GM12878 (cell line): ENCODE measurements at regions not wholly inside any gene's neighbourhood (a gene's known extent, or its start where the extent isn't known, plus 50 kb on each side); places are given as distances from the start of the nearest gene placed in this dataset.

ENCODE experiments used
- ATAC-seq: fragments of 200-7000 bp; cut with Tn5 transposase; 3 replicates; pipeline ENCODE4 v1.9.1; 2020; ENCODE audit warnings: mild to moderate bottlenecking, moderate library complexity
- BruUV-seq: library from RNA; stranded (reverse); fragments of 400-500 nt; replicated peaks from 2 replicates; lab custom pipeline; 2021; lab: Mats Ljungman, UMichigan
- CTCF ChIA-PET: fragments of 300-600 bp; sonication (Branson Sonifier 250); formaldehyde crosslinking; extraction: SDS; loops from one replicate; lab custom pipeline; 2021; ENCODE audit warnings: inconsistent platforms; lab: Yijun Ruan, JAX
- POLR2A ChIA-PET: fragments of 350-600 bp; formaldehyde crosslinking; extraction: SDS; loops from one replicate; lab custom pipeline; 2021; ENCODE audit warnings: inconsistent platforms; lab: Charles Lee
- RAD21 ChIA-PET: fragments of 300-600 bp; sonication (Branson Sonifier 250); formaldehyde crosslinking; loops from one replicate; lab custom pipeline; 2023; ENCODE audit warnings: antibody characterized with exemption; ENCODE audit not compliant: unreplicated experiment; lab: Charles Lee
- SMC1A ChIA-PET: fragments of 300-600 bp; sonication (Branson Sonifier 250); formaldehyde crosslinking; loops from one replicate; lab custom pipeline; 2023; ENCODE audit not compliant: unreplicated experiment, uncharacterized antibody; lab: Charles Lee
- DNase-seq: peaks from one replicate; pipeline ENCODE4 v3.0.0-alpha.2; 2011; ENCODE audit warnings: low read depth, low spot score
- FAIRE-seq: peaks from 3 replicates; lab custom pipeline; 2011; peaks lifted over from hg19 to GRCh38; lab: Jason Lieb, UNC
- H2AFZ ChIP-seq: 2 replicates; pipeline ENCODE4 v1.6.0; 2011; ENCODE audit warnings: low read depth, low read length, control low read depth; ENCODE audit not compliant: control insufficient read depth
- H3K27ac ChIP-seq: 2 replicates; pipeline ENCODE4 v1.5.1; 2011; ENCODE audit warnings: control low read depth; ENCODE audit not compliant: control insufficient read depth, insufficient read depth
- H3K27me3 ChIP-seq, 2 experiments: replicated peaks in 1 of 2; 2 replicates each; pipeline versions ENCODE4 v1.6.0 to v1.6.1; 2011; ENCODE audit warnings: low read length in 1 of 2; ENCODE audit not compliant: control insufficient read depth in 2 of 2, insufficient read depth in 2 of 2
- H3K36me3 ChIP-seq, 2 experiments: 2 replicates each; pipeline ENCODE4 v1.5.1; 2011; ENCODE audit warnings: low read length in 1 of 2; ENCODE audit not compliant: control insufficient read depth in 2 of 2, insufficient read depth in 2 of 2
- H3K4me1 ChIP-seq: 2 replicates; pipeline ENCODE4 v1.6.1; 2011; ENCODE audit warnings: mild to moderate bottlenecking, low read length, moderate library complexity, mixed read lengths; ENCODE audit not compliant: control insufficient read depth, insufficient read depth
- H3K4me2 ChIP-seq: 2 replicates; pipeline ENCODE4 v1.6.0; 2011; ENCODE audit warnings: control low read depth; ENCODE audit not compliant: control insufficient read depth, insufficient read depth
- H3K4me3 ChIP-seq: fragments of 200-600 bp; sonication (generic); 2 replicates; pipeline ENCODE4 v1.5.1; 2016
- H3K79me2 ChIP-seq: 2 replicates; pipeline ENCODE4 v1.6.0; 2011; ENCODE audit warnings: low read length; ENCODE audit not compliant: control insufficient read depth, insufficient read depth
- H3K9ac ChIP-seq: 2 replicates; pipeline ENCODE4 v1.8.0; 2011; ENCODE audit warnings: low read length, control low read depth, mixed read lengths; ENCODE audit not compliant: control insufficient read depth, insufficient read depth
- H3K9me3 ChIP-seq: replicated peaks from 3 replicates; pipeline ENCODE4 v1.5.1; 2011; ENCODE audit warnings: mild to moderate bottlenecking, low read length; ENCODE audit not compliant: control insufficient read depth, insufficient read depth
- H4K20me1 ChIP-seq: 2 replicates; pipeline ENCODE4 v1.6.0; 2011; ENCODE audit not compliant: control insufficient read depth, insufficient read depth
- CREB1 ChIP-seq: IDR thresholded peaks from 2 replicates; pipeline ENCODE4 v1.6.1; 2012; ENCODE audit warnings: low read depth, mild to moderate bottlenecking, inconsistent platforms
- DPF2 ChIP-seq: fragments of 450-650 bp; IDR thresholded peaks from 2 replicates; pipeline ENCODE4 v1.6.1; 2017; ENCODE audit warnings: mild to moderate bottlenecking
- MTA3 ChIP-seq: IDR thresholded peaks from 2 replicates; pipeline ENCODE4 v1.6.1; 2012; ENCODE audit warnings: low read length, inconsistent platforms, borderline replicate concordance
- NFYB ChIP-seq: IDR thresholded peaks from 2 replicates; pipeline ENCODE4 v1.6.1; 2011; ENCODE audit warnings: low read depth, mild to moderate bottlenecking, low read length, improper control_type of control experiment, moderate library complexity; ENCODE audit not compliant: insufficient read depth
- RAD51 ChIP-seq: fragments of 450-650 bp; IDR thresholded peaks from 2 replicates; pipeline ENCODE4 v1.6.1; 2016; ENCODE audit warnings: moderate library complexity, mild to moderate bottlenecking, inconsistent platforms
- RUNX3 ChIP-seq: IDR thresholded peaks from 2 replicates; pipeline ENCODE4 v1.6.1; 2012; ENCODE audit warnings: low read length, inconsistent platforms
- SIN3A ChIP-seq: IDR thresholded peaks from 2 replicates; pipeline ENCODE4 v1.6.1; 2012; ENCODE audit warnings: low read depth, low read length, improper control_type of control experiment
- SP1 ChIP-seq: IDR thresholded peaks from one replicate; pipeline ENCODE4 v1.6.1; 2011; ENCODE audit warnings: low read depth, low read length
- TAF1 ChIP-seq: IDR thresholded peaks from 2 replicates; pipeline ENCODE4 v1.6.1; 2011; ENCODE audit warnings: mild to moderate bottlenecking, low read depth, low read length, borderline replicate concordance
- YBX1 ChIP-seq: fragments of 450-650 bp; IDR thresholded peaks from 2 replicates; pipeline ENCODE4 v1.6.1; 2016; ENCODE audit warnings: antibody characterized with exemption
- WGBS: methylation state at CpG from one replicate; pipeline ENCODE4 v1.1.6; 2016; ENCODE audit warnings: low lambda C conversion rate; ENCODE audit not compliant: insufficient replicate concordance, insufficient coverage; ENCODE audit errors: missing lambda C conversion rate; 5-methylcytosine and 5-hydroxymethylcytosine counted together
- in situ Hi-C: fragments of 300-500 bp; cut with MboI; formaldehyde crosslinking; loops from 9 replicates; pipeline ENCODE4 v1.14.3; 2018; ENCODE audit warnings: mixed read lengths
- intact Hi-C: fragments of 100-400 bp; cut with micrococcal nuclease; formaldehyde crosslinking; loops from one replicate; pipeline ENCODE4 v1.14.2; 2022; ENCODE audit not compliant: unreplicated experiment
- TF ChIP-seq, protein P1 (sequence below): IDR thresholded peaks from 2 replicates; pipeline ENCODE4 v1.6.1; 2012; ENCODE audit warnings: improper control_type of control experiment, low read depth, low read length; ENCODE audit not compliant: insufficient replicate concordance
- TF ChIP-seq, protein P2 (sequence below): fragments of 450-650 bp; conservative IDR thresholded peaks from 2 replicates; pipeline ENCODE4 v1.6.1; 2017; ENCODE audit warnings: mild to moderate bottlenecking, moderate library complexity
- TF ChIP-seq, protein P3 (sequence below): IDR thresholded peaks from 2 replicates; pipeline ENCODE4 v1.6.1; 2012; ENCODE audit warnings: low read depth, low read length, improper control_type of control experiment

DNA sequence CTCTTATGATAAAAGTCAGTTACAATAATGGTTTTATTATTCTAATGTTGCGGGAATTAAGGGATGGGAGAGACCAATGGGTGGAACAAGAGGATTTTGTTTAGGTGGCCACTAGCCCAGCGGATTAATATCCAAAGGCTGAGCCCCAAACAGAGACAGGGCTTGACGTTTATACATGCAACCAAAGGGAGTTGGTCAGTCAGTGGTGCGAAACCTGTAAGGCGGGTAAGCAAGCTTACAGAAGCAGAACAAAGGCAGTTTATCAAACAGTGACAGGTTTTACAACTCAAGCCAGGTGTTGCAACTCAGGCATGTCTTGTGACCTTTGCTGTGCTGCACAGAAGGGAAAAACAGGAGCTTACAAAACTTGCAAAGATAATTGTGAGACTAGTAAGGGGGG, 622.9 kb upstream of the MBL2 start (continued):
- TF ChIP-seq, protein P1, sequence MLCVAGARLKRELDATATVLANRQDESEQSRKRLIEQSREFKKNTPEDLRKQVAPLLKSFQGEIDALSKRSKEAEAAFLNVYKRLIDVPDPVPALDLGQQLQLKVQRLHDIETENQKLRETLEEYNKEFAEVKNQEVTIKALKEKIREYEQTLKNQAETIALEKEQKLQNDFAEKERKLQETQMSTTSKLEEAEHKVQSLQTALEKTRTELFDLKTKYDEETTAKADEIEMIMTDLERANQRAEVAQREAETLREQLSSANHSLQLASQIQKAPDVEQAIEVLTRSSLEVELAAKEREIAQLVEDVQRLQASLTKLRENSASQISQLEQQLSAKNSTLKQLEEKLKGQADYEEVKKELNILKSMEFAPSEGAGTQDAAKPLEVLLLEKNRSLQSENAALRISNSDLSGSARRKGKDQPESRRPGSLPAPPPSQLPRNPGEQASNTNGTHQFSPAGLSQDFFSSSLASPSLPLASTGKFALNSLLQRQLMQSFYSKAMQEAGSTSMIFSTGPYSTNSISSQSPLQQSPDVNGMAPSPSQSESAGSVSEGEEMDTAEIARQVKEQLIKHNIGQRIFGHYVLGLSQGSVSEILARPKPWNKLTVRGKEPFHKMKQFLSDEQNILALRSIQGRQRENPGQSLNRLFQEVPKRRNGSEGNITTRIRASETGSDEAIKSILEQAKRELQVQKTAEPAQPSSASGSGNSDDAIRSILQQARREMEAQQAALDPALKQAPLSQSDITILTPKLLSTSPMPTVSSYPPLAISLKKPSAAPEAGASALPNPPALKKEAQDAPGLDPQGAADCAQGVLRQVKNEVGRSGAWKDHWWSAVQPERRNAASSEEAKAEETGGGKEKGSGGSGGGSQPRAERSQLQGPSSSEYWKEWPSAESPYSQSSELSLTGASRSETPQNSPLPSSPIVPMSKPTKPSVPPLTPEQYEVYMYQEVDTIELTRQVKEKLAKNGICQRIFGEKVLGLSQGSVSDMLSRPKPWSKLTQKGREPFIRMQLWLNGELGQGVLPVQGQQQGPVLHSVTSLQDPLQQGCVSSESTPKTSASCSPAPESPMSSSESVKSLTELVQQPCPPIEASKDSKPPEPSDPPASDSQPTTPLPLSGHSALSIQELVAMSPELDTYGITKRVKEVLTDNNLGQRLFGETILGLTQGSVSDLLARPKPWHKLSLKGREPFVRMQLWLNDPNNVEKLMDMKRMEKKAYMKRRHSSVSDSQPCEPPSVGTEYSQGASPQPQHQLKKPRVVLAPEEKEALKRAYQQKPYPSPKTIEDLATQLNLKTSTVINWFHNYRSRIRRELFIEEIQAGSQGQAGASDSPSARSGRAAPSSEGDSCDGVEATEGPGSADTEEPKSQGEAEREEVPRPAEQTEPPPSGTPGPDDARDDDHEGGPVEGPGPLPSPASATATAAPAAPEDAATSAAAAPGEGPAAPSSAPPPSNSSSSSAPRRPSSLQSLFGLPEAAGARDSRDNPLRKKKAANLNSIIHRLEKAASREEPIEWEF = no peak
- no peak for TF ChIP-seq SIN3A

DNA sequence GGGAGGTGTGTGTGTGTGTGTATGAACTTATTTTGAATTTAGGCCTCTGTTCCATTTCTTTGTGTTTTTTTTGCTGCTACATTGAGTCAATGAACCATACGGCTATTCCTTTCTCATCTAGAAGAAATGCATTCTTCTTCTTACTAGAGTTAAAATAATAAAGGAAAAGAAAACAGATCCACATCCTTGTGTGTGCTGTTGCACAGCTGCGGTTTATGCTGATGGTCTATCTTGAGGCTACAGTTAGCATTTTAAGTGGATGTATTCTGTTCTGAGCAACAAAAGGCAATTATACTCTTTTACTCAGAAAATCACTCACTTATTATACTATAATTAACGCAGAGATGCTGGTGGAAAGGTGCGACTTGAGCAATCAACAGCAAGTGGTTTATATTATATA, 615.0 kb upstream of the MBL2 start:
- WGBS = 56% methylated on average over 4 of the region's 4 CpGs
- H3K79me2 ChIP-seq = no peaks in the 10 kb centered on the region
- ChIA-PET RAD21 (no interaction called here), POLR2A (no interaction called here), CTCF (no interaction called here), SMC1A (no interaction called here)
- no TSS peak for BruUV-seq
- intact Hi-C loops (no loop called here), in situ Hi-C loops (no loop called here)
- H3K27me3 ChIP-seq = no peaks in the 10 kb centered on the region
- ATAC-seq = no peak
- no peaks in the 10 kb centered on the region for H3K36me3 ChIP-seq
- no peak overlapping the region for H3K4me3 ChIP-seq
- H4K20me1 ChIP-seq = no peaks in the 10 kb centered on the region
- no peaks in the 10 kb centered on the region for H3K9me3 ChIP-seq
- H3K4me2 ChIP-seq = no peak overlapping the region
- FAIRE-seq = no peak
- no peaks in the 10 kb centered on the region for H3K4me1 ChIP-seq
- no peak overlapping the region for H2AFZ ChIP-seq
- DNase-seq = no peak
- no peak overlapping the region for H3K9ac ChIP-seq
- H3K27ac ChIP-seq = no peak overlapping the region
- no peak for TF ChIP-seq RAD51
- no peak for TF ChIP-seq YBX1
- TF ChIP-seq, protein P2, sequence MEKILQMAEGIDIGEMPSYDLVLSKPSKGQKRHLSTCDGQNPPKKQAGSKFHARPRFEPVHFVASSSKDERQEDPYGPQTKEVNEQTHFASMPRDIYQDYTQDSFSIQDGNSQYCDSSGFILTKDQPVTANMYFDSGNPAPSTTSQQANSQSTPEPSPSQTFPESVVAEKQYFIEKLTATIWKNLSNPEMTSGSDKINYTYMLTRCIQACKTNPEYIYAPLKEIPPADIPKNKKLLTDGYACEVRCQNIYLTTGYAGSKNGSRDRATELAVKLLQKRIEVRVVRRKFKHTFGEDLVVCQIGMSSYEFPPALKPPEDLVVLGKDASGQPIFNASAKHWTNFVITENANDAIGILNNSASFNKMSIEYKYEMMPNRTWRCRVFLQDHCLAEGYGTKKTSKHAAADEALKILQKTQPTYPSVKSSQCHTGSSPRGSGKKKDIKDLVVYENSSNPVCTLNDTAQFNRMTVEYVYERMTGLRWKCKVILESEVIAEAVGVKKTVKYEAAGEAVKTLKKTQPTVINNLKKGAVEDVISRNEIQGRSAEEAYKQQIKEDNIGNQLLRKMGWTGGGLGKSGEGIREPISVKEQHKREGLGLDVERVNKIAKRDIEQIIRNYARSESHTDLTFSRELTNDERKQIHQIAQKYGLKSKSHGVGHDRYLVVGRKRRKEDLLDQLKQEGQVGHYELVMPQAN = no peak
- no peak for TF ChIP-seq MTA3
- no peak for TF ChIP-seq CREB1
- no peak for TF ChIP-seq SP1
- TF ChIP-seq TAF1 = no peak
- no peak for TF ChIP-seq RUNX3
- no peak for TF ChIP-seq NFYB
- TF ChIP-seq, protein P3, sequence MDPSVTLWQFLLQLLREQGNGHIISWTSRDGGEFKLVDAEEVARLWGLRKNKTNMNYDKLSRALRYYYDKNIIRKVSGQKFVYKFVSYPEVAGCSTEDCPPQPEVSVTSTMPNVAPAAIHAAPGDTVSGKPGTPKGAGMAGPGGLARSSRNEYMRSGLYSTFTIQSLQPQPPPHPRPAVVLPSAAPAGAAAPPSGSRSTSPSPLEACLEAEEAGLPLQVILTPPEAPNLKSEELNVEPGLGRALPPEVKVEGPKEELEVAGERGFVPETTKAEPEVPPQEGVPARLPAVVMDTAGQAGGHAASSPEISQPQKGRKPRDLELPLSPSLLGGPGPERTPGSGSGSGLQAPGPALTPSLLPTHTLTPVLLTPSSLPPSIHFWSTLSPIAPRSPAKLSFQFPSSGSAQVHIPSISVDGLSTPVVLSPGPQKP = no peak
- TF ChIP-seq DPF2 = no peak
